Fibroblast of gingiva (primary cell): ENCODE measurements at regions not wholly inside any gene's neighbourhood (a gene's known extent, or its start where the extent isn't known, plus 50 kb on each side); places are given as distances from the start of the nearest gene placed in this dataset.

Experiments used
- DNase-seq: peaks from one replicate; pipeline ENCODE4 v3.0.0-alpha.2; 2011; ENCODE audit warnings: low read depth

DNA sequence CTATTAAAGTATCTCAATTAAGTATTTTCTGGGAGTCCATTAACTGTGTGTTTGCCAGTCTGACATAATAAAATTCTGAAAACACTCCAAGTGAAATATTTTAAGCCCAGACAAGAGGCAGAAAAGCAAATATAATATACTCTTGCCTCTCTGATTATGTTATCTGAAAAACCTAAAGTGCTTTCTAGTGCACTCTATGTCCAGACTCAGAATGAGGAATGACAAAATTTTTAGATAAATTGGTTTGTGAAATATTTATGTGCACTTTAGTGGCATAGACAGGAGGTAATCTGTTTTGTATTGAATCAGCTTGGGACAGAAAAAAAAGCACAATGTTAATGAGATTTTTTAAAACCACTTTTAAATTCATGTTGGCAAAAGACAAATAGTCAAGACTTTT is 508.2 kb upstream of the SUCLG2 start:
- DNase-seq, result no peak

DNA sequence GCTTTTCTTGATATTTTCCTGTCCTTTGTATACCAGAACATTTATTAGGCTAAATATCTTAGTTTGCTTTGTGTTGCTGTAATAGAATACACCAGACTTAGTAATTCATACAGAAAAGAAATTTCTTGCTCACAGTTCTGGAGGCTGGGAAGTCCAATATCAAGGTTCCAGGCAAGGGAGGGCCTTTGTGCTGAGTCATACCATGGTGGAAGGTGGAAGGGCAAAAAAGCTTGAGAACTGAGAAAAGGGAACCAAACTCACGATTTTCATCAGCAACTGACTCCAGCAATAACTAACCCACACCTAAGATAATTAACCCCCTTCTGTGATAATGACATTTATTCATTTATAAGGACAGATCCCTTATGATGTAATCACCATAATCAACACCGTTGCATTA is 496.9 kb upstream of the SUCLG2 start:
- no peak for DNase-seq

DNA sequence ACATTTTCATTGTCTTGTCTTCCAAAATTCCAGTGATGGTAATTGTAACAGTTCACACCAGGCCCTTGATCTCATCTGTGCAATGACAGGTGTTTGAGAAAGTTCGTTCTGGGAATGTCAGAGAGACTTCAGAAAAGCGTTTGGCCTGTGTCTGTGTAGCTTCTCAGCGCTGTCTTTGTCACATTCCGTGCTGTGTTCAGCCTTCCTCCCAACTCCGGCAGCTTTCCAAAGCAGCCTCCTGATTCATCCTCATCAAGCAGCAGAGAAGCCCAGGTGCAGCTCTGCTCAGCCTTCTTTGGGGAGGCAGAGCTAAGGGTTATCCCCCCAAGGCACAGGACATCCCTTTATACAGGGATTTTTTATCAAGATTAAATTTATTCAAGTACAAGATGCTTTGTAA is 494.0 kb upstream of the SUCLG2 start:
- no peak for DNase-seq

DNA sequence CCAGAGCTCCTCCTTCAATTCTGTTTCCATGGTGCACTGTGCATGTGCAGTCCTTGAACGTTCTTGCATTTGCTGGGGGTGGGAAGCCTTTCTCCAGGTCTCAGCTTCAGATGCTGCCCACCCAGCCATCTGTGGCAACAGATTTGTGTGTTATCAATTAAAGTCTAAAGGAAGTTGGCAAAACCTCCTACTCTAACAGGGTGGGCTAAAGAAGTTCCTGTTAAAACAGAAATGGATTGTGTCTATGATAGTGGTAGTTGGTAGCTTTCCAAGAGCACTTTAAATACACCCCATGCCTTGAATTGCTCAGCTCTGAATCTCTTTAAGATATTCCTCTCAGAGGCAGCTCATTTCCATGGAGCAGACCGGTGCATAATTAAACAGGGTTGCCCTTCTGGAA is 488.0 kb upstream of the SUCLG2 start:
- DNase-seq, result no peak

DNA sequence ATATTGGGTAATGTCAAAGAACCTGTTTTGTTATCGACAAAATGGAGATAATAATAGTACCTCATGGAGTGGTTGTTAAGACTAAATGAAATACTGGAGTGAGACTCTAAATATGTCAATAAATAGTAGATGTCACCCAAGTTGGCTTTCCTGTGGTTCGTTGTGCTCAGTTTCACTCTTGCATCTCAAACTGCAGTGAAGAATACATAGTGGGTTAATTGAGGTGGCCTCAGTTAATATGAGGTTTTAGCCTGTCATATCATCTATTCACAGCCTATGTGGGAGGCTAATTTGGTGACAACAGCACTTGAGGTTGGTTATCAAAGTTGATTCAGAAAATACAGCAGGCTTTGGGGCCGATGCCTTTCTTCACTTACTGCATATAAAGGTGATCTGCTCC is 485.5 kb upstream of the SUCLG2 start:
- DNase-seq, result no peak

DNA sequence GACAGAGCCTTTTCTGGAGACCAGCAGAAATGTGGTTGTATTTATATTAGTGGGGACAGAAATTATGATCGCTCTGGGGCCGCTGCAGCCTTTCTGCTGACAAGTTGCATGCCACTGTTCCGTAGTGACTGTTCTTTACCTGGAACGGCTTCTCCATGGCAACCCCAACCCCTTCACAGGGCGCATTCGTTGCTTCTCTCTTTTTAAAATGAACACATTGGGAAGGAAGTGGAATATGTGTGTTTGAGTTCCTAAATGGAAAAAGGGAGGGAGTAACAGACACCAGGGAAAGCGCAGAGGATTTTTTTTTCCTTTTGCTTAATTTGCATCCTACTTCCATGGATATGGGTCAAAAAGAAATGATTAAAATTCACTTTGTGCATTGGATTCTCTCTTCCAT is 482.0 kb upstream of the SUCLG2 start:
- no peak for DNase-seq

DNA sequence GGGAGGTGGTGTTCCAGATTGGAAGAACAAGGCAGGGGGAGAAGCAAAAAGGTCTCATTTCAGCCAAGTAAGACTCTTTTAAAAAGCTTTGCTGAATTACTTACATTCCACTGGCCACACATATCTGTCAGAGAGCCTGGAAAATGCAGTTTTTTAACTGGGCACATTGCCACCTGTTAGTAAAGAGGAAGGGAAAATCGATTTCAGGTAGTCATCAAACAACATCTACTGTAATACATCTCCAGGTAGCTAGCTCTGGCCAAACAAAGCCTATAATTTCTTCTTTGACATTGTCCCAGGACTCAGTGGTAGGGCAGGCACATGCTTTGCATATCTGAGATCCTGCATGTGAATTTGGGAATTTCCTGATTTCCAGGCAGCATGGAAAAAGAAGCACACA is 480.7 kb upstream of the SUCLG2 start:
- DNase-seq, result no peak

DNA sequence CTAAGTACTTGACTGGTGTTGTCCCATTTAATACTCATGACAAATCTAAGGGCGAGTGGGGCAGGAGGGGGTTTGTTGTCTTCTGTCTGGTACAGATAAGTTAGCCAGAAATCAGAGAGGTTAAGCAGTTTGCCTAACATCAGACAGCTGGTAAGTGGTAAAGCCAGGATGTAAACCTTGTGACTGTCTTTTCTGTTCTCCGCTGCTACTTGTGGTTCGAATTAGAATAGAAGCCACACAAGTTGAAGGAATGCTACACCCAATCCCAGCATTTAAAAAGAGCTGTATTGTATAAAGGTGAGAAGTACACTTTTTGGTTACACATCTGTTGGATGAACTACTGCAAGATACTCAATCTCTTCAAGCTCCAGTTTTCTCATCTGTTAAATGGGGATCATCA is 474.7 kb upstream of the SUCLG2 start:
- no peak for DNase-seq

DNA sequence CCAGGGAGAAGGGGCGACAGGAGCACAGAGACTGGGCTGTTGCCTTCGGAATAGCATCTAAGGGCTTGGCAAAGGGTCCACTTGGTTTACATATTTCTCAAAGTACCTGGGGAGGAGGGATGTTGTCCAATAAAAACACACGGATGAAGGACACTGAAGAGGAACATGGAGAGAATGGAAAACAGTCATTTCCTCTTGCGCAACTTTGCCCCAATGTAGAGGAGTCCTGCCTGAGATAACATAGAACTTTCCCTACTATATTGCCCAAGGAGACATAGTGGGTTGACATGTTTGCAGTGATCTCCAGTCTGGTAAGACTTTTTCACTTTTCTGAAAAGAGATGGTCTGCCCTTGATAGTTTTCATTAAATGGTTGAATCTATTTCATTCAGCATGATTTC is 468.8 kb upstream of the SUCLG2 start:
- no peak for DNase-seq

DNA sequence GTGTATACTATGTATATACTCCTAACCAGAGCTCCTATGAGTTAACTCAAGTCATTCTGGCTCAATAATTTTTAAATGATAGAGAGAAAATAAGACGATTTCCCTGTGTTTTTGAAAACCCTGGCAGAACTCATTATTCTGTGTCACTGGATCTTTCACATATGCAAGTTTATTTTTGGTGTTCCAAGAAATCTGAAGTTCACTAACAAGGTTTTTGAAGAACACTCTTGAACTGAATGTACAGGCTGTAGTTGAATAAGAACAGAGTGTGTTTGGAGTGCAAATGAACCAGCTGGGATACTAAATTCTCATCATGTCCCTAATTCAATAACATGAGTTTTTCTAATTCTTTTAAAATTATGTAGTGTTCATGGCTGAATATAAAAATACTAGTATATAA is 466.9 kb upstream of the SUCLG2 start:
- DNase-seq, result no peak

DNA sequence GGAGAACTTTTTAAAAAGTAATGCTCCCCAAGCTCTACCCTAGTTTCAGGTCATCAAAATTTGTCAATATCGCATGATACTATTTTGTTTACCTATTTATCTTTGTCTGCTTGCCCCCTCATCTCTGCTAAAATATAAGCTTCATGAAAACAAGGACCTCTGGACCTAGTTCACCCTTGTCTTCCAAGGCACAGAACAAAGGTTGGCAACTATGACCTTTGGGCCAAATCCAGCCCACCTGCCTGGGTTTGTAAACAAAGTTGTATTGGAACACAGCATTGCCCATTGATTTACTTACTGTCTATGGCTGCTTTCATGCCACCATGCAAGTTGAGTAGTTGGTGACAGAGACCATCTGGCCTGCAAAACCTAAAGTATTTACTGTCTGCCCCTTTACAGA is 462.2 kb upstream of the SUCLG2 start:
- DNase-seq, result no peak

DNA sequence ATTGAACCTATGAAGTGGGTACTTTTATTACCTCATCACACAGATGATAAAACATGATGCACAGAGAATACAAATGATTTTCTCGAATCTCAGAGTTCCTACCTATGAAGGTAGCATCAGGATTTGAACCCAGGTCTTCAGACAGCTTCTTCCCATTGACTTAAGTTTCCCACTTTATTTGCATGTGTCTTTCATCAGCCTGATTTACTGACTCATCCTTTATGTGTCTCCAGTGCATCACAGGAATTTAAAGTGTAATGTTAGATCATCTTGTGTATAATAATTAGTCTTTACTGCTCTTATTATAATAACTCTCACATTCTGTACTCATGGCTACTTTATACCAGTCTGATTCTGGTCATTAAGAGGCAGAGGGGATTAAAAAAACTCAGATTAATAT is 449.4 kb upstream of the SUCLG2 start:
- no peak for DNase-seq

DNA sequence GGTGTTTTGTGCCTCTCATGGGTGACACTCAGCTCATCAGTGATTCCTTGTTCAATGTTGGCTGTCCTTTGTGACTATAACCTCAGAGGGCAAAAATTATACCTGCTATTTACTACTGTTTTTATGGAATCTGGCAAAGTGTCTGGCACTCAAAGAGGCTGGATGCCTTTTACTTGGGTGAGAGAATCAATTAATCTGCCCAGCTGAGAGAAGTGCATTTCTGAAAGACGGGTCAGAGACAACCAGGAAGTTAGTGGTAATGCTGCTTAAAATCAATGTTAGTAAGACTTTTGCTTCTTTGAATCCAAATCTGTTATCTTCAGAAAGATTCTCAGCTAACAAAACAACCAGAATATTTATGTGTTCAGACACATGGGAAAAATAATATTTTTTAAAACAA is 436.2 kb upstream of the SUCLG2 start:
- no peak for DNase-seq

DNA sequence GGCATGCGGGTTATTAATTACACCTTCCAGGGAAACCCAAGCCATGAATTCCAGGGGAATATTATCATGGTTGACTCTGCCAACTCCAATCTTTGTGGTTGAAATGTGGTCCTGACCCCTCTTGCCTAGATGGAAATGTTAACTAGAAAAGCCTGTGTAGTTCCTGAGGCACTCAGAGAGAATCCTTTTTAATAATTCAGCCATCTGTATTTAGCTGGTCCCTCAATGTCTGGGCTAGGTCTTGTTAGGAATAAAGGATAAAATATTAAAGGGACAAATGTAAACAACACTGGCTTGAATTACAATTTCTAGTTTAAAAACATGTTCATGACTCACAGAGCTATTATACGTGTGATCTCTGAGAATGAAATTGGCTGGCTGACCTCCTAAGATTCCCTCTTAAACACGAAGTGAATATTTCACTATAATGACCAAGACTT is 435.2 kb upstream of the SUCLG2 start:
- no peak for DNase-seq

DNA sequence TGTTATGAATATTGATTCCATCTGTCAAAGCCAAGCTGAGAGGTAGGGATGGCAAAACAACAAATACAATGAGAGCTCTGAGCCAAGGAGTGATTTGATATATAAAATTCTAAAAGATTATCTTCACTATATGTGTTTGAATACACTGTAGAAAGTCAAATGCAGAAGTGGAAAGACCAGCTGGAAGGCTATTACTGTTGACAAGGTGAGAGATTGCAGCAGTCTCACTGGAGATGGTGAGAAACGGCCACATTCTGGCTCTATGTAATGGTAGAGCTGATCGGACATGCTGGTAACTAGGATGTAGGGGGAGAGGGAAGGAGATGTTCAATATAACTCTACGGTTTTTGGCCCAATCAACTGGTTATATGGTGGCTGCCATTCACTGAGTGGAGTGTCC is 434.2 kb upstream of the SUCLG2 start:
- no peak for DNase-seq

DNA sequence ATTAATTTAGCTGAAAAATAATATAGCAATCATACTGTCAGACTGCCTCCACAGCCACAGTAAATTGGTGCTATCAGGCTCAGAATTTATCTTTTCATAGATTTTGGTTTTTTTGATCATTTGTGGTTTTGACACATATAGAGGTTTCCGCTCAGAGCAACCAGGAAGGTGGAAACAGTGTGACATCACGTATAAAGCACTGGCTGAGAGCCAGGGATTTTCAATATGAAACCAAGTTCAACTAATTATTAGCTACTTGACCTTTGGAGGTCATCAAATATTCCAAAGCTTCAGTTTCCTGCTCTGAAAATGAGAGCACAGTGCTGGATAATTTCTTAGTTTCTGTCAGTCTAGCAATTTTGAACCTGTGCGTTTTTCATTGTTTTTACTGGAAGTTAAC is 433.8 kb upstream of the SUCLG2 start:
- DNase-seq, result no peak

DNA sequence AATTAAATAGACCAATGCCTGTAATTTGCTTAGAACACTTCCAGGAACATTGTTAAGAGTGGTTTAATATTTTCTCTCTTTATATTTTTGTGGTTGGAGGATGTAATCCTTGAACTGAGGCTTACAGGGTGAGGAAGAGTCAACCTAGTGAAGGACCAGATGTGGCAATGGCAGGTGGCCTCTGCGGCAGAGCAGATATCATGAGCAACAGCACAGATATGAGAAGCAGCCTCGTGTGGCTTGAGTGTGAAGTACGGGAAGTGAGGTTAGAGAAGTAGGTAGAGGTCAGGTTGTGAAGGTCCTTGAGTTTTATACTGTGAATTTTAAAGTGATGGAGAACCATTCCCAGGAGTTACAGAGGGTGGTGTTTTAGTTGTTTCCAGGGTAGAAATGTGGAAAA is 417.6 kb upstream of the SUCLG2 start:
- DNase-seq, result no peak

DNA sequence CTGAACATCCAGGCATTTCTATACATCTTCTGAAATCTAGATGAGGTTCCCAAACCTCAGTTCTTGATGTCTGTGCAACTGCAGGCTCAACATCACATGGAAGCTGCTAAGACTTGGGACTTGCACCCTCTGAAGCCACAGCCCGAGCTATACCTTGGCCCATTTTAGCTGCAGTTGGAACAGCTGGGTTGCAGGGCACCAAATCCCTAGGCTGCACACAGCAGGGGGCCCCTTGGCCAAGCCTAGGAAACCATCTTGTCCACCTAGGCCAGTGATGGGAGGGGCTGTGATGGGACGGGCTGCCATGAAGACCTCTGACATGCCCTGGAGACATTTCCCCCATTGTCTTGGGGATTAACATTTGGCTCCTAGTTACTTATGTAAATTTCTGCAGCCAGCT is 415.8 kb upstream of the SUCLG2 start:
- no peak for DNase-seq

DNA sequence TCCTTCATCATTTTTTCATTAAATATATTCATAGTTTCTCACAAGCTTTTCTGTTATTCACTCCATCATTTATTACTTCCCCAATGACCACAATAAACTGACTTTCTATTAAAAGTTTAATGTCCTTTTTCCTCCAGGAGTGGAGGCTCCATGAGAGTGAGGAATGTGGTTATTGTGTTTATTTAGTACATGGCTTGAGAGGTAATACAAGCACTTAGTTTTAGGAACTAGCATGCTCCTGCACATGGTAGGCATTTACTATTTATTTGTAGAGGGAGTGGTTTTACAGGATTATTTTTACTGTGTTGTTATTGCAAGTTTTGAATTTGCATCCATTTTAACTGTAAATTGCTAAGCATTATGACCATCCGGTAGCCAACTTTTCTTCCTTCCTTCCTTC is 412.9 kb upstream of the SUCLG2 start:
- DNase-seq, result no peak

DNA sequence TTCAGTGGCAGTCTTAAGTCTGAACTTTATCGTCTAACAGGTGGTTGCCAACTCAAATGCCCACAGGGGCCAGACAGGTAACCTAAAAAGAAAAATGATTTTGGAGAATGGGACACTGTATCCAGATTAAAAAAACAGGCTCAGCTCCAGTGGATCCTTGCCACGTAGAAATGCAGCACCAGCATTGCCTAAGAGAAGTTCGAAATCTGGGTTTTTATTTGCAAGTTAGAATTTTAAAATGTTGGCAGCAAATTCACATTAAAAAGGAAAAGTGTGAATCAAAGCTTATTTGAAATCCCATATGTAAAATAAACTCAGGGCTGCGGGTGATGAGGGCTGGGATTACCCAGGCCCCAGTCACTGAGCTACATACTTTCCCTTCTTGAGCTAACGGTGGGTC is 408.5 kb upstream of the SUCLG2 start:
- DNase-seq, result no peak

DNA sequence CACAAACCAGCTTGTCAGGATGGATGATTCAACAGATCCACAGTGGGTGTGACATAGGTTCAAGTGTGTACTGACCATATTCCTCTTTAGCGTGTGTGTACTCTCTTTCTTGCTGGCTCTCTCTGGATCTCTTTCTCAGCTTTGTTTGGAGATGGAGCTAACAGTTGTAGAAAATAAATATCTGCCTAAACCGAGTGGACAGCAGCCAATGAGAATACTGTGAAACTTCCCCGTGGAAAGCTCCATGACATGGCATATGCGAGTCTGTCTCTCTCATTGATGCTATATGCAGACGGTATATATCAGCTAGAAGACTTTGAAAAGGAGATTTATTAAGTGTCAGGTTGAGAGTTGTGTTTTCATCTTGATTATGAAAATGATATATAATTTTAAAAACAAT is 406.5 kb upstream of the SUCLG2 start:
- no peak for DNase-seq

DNA sequence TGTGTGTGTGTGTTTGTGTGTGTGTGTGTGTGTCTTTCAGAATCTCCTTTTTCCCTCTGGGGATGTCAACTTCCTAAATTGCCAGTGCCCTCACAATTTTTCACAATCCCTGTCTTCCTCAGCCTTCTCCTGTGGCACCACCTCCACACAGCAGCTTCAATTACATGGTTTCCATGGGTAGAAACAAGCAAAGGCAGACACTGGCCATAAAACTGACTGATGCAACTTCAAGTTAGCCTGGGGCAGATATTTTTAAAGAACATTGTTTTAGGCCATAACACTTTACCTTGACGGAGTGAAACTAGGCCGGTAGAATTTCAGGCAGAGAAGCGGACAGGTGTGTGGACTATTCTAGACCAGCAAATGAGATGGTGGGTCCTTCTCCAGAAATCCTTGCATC is 405.8 kb upstream of the SUCLG2 start:
- DNase-seq, result no peak

DNA sequence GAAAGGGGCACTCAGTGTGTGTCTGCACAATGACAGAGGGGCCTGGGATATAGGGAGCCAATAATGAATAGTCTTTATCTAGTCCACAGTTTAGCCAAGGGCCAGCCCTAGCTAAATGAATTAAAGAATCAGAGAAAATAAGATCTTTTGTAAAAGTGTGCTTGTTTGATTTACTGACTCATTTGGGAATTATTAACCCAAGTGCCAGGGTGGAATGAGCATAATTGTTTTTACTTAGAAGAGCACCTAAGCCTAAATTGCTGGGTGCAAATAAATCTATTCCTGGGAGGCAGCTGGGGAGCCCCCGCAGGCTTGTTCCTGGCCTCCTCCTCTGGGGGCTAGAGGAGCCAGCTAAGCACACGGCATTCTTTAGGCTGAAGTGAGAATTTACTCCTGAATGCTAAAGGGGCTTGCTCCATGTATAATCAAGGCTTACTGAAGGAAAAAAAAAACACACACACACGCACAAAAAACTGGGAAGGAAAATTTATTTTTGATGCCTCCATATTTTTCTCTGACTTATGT is 405.3 kb upstream of the SUCLG2 start:
- no peak for DNase-seq

DNA sequence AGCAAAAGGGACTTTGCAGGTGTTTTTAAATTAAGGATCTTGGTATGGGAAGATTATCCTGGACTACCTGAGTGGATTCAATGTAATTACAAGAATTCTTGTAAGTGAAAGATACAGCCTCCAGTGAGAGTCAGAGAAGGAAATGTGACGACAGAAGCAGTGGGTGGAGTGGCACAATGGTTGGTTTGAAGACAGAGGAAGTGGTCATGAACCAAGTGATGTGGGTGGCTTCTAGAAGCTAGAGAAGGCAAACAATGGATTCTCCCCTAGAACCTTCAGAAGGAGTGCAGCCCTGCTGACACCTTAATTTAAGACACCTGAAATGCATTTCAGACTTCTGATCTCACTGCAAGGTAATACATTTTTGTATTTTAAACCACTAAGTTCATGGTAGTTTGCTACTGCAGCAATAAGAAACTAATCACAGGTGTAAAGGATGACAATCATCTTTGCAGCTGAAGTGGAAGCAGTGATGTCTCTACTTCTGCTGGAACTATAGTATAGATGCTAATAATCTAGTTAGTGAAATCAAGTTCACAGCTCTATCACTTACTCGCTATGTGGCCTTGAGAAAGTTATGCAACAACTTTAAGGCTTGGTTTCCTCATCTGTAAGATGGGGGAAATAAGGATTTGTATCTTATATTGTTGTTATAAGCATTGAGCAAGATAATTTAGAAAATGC is 403.4 kb upstream of the SUCLG2 start:
- DNase-seq, result no peak

DNA sequence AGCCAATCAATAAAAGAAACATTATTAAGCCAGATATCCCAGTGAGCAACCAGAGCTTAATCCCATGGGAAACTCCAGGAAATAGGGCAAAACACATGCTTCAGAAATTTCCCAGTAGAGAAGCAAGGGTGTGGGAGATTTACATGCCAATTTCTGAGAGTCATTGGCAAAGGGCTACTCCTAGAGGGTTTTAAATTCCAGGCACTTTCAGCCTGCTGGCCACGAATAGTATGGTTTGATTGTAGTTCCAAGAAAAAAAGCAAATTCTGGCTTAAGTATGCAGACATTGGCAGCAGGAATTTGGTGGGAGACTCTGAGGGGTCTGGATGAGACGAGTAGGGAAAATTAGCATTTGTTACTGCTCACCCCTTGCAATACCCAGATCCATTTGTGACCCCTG is 402.1 kb upstream of the SUCLG2 start:
- DNase-seq, result no peak
